ENCODE measurements at regions not wholly inside any gene's neighbourhood (a gene's known extent, or its start where the extent isn't known, plus 50 kb on each side); places are given as distances from the start of the nearest gene placed in this dataset.

DNA sequence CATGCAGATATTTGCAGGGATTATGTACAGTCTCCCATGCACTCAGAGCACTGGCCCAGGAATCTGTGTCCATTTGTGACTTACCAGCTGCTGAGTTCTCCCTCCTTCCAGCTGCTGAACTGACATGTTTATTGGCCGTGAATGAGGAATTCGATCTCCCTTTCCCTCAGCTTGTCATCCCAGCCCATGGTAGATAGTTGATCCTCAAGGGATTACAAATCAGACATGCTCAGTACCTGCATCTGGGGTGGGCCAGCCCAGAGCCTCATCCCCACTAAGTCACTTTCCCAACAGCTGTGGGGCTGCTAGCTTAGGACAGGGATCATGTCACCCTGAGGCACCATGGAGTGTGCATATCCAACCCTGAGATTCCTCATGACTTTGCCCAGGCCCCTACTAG, 1284.9 kb upstream of the LRRTM1 start:
- no peak for DNase-seq

DNA sequence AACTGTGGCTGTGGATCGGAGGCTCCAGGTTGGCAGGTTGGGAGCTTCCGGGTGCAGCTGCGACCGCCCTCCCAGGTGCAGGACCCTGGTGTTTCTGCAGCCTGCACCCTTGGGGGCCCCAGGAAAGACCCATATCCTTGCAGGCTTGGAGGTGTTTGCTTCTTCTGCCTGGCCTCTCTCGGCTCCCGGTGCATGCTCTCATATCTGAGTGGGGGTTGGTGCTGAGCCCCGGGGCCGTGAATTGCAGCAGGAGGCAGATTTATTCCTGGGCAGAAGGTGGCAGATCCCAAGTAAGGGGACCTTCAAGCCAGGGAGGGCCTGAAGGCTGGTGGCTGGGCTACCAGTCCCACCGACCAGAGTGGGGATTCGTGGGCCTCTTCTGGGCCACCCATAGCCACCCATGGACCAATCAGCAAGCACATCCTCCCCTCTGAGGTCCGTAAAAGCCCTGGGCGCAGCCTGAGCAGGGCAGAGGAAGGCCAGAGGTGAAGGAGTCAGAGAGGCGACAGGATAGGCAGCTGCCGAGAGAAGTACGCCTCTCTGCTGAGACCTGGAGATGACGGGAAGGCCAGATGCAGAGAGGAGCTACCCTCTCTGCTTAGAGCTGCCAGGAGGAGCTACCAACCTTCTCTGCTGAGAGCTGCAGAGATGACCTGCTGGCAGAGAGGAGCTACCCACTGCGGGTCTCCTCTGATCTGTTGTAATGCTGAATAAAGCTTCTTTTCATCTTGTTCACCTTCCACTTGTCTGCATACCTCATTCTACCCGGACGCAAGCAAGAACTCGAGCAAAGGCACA, 1279.0 kb upstream of the LRRTM1 start:
- DNase-seq, result no peak

DNA sequence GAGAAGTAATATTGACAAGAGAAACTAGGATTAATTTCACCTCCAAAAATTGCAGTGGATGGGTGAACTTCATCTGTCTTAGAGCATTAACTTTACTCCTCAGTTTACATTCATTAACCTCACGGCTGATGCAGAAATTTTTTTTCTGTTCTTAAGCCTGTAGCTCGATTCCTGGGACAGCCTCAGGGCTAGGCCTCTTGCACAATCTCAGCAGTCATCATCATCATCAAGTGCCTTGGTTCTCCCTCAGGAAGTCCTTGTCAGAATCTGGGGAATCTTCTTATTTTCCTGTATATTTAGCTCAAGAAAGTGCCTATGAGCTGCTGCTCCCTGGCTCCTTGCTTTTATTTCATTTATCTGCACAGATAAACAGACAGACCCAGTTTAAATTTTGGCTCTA, 1272.2 kb upstream of the LRRTM1 start:
- DNase-seq, result no peak

DNA sequence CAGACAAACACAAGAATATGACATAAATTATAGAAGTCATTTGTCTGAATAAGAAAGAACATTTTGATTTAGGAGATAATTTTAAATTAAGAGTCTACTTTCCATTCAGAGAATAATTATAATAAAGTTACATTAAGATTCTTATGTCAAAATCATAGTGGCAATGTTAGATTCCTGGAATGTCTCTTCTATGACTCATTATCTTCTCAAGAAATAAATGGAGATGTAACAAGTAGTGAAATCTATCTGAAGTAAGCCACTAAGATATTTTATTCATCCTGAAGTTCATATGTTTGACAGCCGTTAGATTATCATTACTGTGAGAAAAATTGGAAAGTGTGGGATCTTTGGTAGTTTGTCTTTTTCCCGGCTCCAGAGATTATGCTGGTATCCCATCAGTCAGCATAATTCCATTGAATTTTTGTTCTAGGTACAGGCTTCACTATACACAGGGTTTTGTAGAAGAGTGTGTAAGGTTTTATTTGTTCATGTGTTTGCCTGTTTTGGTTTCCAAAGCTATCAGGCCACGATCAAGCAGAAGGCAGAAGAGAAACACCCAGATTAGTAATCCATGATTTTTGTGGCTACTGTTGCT, 1246.6 kb upstream of the LRRTM1 start:
- DNase-seq, result no peak

DNA sequence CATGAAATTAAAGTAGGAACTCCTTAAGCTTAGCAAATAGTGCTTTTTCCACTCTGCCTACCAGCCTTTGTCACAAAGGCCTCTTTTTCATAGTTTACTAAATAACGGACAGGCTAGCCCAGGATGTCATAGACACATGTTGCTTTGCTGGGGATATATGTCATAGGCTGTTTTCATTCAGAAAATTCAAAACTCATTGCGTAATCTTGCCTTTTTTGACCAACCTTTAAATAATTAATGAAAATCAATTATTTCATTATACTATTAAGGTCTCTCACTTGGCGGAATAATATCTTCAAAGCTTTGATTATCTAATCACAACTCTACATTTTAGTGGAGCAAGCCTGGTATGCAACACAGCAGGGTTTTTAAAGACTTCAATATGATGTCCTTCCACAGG, 1245.7 kb upstream of the LRRTM1 start:
- no peak for DNase-seq

DNA sequence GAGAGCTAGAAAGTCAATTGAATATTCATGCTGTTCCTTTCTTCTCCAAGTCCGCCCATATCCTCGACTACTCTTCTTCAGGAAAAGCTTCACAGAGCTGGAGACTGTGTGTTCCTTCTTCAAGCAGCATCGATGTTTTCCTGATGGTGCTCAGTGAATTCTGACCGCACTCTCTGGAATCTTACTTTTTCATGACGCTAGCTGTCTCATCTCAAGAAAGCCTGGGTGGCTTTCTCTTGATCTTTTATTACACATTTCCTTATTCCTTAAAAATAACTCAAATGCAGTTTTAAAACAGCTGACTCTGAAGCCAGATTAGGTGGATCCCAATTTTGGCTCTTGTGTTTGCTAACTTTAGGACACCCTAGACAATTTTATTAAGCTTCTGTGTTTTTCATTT, 1245.1 kb upstream of the LRRTM1 start:
- no peak for DNase-seq

DNA sequence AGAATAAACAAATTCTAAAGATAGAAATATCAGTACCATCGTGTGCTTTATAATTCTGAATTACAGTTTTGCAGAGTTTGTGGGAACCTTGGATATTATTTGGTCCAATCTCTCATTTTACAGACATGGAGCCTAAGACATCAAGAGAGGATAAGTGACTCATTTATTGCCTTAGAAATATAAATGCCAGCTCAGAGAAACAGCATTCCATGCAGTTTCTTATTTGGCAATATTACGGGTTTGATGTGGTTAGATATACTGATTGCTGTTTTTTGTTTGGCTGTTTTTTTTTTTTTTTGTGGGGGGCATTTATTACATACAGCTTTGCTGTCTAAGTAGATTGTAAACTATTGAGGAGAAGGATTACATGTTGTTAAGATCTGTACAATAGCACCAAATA, 1241.1 kb upstream of the LRRTM1 start:
- DNase-seq, result no peak

DNA sequence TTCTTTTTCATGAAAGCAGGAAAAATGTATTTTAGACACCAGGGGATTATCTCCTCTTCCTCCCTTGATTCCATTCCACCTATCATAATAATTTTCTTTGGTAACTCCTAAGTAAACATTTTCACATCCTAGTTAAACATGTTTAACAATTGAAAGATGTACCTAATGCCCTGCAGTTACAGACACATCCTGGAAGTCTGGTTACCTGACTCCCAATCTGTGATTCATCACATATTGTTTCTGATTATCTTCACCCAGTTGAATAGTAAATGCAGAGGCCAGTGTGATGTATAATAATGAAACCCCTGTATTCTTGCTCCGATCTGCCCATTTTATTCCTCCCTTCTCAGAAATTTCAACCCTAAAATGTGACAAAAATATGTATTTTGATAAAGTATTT, 1237.6 kb upstream of the LRRTM1 start:
- DNase-seq, result no peak

DNA sequence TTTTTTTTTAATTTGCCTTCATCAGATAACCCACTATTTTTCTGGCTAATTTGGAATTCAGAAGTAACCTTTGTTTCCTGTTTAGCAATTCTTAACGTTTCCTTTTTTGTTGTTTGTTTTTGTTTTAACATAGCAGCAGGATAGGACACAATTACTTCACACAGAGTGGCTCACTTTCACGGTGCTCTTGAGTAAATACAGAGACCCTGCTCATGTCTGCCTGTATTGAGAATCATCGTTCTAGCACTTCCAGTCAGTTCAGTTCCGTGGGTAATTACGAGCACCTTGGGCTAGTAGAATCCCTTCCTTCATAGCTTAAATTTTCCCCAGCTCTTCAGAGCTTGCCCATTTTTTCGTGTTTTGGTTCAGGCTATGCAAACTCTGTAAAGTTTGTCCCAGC, 1225.4 kb upstream of the LRRTM1 start:
- no peak for DNase-seq

DNA sequence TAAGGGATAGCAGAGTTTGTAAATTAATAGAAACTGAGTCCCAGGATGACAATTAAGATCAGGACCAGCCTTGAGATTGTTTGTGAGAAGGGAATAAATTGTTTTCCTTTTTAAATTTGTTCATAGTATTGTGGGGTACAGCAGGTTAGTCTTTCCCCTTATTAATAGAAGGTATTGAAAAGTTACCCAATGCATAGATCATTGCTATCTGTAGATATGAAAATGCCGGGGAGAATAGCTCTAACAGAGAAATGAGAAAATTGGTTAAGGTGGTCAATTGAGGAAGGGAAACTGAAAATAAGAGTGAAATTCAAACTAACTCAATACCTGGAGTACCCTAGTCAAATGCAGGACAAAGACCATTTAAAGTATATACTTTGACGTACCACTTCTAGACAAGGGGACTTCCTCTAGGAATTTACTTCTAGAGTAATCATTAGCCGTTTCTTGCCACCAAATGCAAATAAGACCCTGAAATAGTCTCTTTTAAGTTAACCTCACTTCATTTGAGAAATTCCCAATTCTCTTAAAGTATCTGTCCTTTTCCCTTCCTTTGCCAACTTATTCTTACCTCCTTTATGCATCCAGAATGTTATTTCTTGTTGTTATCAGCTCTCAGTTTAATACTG, 1224.4 kb upstream of the LRRTM1 start:
- DNase-seq, result no peak

DNA sequence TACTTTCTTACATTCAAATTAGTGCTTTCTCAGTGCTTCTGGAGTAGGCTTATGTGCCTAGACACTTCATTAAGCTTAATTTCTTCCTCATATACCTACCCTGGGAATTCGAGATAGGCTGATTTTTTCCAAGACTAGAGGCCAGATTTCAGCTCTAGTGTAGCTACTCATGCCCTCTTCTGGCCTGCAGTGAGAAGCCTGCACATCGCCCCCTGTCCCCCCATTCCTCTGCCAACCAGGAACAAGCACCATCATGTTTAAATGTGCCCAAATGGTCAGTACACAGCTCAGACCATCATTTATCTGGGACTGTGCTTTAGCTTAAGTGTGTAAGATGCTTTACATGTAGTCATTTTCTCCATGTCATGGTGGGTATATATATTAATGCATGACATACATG, 1218.8 kb upstream of the LRRTM1 start:
- no peak for DNase-seq

DNA sequence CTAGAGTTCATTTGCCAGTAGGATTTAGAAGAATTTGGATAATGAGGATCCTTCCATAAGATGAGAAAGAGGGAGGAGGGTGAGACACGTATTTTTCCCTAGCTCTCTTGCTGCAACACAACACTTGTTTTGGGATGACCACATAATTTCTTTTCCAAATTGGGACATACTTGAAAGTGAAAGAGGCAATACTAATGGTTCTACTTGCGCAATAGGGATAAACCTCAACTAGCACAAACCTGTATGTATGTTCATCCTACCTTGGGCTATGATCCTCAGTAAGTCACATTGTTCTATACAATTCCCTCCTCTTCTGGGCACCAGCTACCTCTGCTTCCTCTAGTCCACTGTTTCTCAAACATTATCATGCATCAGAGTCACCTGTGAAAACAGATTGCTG, 1208.8 kb upstream of the LRRTM1 start:
- no peak for DNase-seq

DNA sequence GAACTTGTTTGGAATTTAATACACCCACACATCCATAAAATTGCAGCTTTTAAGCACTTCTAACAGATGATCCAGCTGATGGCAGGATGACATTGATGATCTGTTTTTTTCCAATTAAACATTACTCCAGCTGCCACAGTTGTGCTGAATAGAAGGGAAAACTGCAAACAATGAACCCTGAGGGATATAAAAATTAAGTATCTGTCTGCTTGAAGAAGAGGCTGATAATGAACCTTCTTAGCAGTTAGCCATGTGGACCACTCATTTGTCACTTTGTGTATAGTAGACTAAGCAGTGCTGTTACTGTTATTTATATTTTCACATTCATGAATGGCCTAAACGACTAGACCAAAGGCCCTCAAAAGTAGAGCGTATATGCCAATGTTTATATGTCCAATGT, 1201.0 kb upstream of the LRRTM1 start:
- no peak for DNase-seq

DNA sequence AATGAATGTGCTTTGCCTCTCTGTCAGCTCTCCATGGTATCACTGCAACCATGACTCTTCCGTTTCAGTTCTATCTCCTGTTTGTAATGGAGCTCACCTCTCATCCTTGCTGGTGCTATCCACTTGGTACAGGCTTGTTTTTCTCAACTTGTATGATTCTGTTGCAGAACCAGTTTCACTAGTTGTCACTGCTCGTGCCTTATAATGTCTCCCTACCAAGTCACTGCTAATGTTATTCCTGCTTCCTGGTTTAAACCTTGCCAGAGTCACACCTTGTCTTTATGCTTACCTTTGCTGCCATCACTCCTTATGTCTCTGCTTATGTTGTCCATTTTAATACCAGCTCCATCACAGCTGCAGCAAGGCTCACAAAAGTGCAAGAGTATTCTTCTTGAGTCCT, 1191.0 kb upstream of the LRRTM1 start:
- DNase-seq, result no peak

DNA sequence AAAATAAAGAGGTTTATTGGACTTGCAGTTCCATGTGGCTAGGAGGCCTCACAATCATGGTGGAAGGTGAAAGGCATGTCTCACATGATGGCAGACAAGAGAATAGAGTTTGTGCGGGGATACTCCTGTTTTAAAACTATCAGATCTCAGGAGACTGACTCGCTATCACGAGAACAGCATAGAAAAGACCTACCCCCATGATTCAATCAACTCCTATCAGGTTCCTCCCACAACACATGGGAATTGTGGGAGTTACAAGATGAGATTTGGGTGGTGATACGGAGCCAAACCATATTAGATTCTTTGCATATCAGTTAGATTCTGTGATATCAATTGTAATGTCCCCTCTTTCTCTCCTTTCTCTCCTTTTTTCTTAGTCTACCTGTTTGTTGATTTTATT, 1178.7 kb upstream of the LRRTM1 start:
- DNase-seq, result no peak

DNA sequence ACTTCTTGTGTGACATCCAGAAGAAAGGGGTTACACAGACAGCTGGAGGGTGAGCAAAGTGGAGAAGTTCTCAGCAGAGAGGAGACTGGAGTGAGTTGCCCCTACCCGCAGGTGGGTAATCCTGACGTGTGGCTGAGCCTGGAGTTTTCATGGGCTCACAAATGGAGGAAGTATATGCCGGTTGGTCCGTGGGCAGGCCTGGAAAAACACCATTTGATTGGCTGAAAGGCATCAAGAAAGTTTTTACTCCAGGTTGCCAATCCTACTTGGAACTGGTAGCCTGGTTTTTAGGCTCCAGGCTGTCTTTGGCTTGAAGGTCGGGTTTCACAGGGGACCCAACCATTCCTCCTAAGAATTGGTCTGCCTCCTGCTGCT, 1177.4 kb upstream of the LRRTM1 start:
- DNase-seq, result no peak

DNA sequence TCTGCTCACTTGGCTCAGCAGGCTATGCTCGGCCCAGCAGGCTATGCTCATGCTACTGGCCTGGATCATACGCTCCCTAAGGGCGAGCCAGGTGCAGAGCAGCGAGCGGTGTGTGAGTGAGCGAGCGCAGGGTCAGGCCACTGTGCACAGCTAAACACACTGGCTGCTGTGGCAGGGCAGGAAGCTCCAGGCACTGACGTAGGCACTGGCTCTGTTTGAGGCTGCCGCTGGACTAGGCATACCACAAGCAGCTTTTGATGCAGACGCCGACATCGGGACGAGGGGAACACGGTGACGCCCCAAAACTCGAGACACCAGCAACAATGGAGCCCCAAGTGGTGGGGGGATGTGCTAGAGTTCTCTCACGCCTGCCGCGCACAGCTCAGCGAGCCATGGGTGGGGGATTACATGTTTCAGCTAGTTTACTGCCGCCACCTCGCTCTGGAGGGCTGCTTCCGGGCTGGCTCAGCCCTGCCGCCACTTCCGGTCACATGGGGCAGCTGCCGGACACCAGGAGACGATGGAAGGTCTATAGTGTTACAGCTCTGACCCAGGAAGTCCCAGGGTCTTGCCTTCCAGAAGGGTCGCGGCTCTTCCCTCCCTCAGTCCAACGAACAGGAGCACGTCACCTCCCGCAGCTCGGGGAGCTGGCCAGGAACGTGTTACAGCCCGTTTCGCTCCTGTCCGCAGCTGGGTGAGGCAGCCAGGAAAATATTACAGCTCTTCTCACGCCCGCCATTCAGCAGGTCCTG, 1176.9 kb upstream of the LRRTM1 start:
- no peak for DNase-seq

DNA sequence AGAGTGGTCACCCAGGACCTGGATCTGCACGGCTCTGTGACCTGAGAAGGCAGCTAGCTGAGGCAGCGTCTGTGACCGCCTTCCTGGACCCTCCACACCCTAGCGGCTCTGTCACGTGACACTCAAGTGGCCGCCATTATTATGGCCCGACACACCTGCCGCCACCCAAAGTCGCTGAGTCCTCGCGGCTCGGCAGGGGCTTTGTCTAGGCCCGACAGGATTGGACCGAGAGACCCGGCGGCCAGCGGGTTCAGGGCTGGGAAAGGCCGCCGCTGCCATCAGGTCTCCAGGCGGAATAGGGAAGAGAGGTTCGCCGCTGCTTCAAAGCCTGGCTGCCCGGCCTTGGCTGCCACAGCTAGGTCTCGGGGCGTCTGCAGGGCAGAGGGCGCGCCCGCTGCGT, 1162.5 kb upstream of the LRRTM1 start:
- DNase-seq, result no peak

DNA sequence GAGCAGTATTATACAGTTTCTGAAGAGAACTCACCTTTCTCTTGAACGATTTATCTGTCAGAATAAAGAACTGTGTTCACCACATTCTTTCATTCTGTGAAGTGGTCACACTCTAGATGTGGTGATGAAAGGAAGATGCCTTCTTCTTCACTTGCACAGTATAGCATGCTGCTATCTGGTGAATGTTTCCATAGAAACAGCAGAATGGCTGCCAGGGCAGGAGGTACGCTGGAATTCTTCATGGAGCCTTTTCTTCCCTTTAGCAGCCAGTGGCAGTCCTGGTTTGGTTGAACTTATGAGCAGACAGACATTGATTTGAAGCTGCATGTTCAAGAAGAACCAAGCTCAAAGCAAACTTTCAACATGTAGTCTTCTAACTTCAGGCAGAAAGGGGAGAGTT, 1157.9 kb upstream of the LRRTM1 start:
- DNase-seq, result no peak

DNA sequence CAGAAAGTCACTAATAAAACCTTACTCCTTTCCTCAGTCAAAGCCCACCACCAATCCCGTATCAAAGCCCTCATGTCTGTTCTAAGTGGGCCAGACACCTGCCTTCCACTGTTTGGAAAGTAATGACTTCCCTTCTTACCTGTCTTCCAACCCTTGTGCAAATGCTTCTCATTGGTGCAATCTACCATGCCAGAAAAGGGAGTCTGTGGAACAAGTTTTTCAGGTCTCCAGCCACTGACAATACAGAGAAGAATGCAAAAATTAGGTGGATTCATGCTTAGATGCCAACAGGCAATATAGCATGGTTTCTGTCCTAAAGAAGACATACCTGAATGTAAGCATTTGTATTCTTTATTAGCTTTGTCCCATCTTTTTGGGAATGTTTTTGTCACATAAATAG, 1140.6 kb upstream of the LRRTM1 start:
- no peak for DNase-seq

DNA sequence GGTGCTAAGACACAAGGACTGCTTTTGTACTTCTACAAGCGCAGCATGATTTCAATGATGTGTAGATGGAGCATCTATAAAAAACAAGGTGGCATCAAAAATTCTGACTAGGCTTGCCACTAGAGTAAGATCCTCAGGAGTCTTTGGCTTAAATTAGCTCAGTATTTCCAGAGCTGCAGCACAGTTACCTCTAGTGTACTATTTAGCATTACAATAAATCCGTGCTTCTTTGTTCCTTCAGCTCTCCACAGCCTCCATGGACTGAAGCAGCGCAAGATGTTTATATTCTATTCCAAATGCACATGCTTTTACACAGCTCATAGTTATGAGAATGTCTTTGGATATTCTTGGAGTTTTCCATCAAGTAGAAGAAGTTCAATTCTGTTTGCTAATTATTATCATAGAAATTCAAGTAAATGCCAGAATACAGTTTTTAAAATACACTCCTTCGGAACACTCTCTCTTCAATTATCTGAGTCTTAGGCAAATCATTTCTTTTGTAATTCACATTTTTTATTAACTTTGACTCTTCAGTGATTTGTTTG, 1133.0 kb upstream of the LRRTM1 start:
- no peak for DNase-seq

DNA sequence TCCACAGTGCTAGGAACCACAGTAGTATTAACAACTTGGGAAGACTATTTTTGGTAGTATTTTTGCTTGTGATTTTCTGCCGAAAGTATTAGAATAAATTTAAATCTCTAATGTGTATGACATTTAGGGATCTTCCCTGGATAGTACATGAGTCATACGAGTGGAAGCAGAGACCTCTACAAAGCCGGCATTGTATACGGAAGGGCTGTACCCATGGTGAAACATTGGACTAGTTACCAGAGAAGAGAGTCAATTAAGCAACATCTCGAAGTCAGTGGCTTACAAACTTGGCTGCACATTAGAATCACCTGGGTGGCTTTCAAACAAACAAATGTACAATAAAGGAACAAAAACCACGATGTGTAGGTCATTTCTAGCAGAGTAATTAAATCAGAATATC, 1131.7 kb upstream of the LRRTM1 start:
- DNase-seq, result no peak

DNA sequence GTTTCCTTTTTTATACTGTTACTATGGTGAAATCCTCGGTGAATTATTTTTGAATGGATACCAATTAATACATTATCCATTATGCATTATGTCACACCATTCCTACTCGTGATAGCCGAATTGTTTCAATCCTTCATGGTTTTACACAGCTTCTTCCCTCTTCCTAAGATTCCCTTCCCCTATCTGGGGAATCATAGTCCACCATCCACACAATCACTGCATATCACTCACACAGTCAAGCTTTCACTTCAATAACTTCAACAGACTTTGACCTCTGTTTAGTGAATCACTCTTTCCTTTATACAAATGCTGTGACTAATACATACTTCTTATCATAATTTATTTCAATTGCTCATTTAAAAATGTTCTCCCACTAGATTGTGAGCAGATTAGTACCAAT, 1108.1 kb upstream of the LRRTM1 start:
- no peak for DNase-seq

DNA sequence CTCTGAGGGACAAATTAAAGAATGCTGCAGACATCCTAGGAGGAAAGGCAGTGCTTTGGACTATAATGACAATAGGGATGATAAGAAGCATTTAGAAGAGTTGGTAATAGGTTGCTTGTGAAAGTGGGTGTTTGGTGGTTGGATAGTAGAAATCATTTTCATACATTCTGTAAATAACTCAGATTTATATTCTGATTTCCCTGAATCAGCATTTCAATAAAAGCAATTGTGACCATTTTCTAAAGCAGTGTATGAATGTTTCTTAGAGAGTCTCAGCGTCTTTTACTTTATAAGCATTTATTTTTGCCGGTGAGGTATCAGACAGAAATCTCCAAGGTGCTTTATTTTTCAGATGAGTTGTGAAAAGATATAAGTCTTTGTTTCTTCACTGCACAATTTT, 1099.0 kb upstream of the LRRTM1 start:
- no peak for DNase-seq

All from activated CD4-positive, alpha-beta T cell treated with anti-CD3 and anti-CD28 coated beads for 1 hour (primary cell).